ENCODE measurements at regions not wholly inside any gene's neighbourhood (a gene's known extent, or its start where the extent isn't known, plus 50 kb on each side); places are given as distances from the start of the nearest gene placed in this dataset.
A peak's percentile ranks its signal among the peaks of the same experiment; 100 is the strongest.

DNA sequence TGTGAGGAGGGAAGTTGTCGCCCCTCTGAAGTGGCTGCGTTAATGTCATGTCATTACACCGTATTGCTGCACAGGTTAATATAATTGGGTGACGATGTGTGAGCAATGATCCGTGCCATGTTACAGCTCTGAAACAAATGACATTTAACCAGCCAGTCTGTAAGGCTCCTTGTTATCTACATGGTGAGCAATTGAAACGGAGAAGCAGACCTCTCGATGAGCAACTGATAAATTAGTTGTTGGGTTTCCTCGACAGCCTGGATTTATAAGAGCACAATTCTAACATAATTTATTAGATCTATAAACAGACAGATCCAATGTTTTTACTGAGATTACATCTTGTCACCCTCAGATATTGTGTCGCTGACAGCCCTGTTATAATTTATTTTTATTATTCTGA is 49.9 kb upstream of the MAFB start:
- Histone ChIP-seq H2AFZ (ENCODE audit: low read length) (no peak overlapping the region), H3K4me3 (ENCODE audit: low read length) (no peak overlapping the region), H3K27me3 (ENCODE audit: low read length) (peaks cover 41% of the 10 kb centered on the region), H3K9me3 (ENCODE audit: low read length) (no peaks in the 10 kb centered on the region), H3K9ac (ENCODE audit: low read length) (no peak overlapping the region), H3K79me2 (ENCODE audit: low read length) (no peaks in the 10 kb centered on the region), H3K36me3 (ENCODE audit: low read depth, low read length) (no peaks in the 10 kb centered on the region), H3K4me1 (ENCODE audit: insufficient read depth, low read length) (no peaks in the 10 kb centered on the region), H4K20me1 (ENCODE audit: low read length) (no peaks in the 10 kb centered on the region), H3K9me2 (replicated peaks; ENCODE audit: low read length) (no peaks in the 10 kb centered on the region), H3F3A (ENCODE audit: low read length, unreplicated experiment) (no peaks in the 10 kb centered on the region), H3K4me2 (ENCODE audit: low read length) (no peak overlapping the region), H3K27ac (ENCODE audit: low read length) (no peak overlapping the region)
- CTCF ChIA-PET, result no interaction called here
- intact Hi-C loops (cut with micrococcal nuclease), result no loop called here
- DNase-seq (no peak), ATAC-seq (no peak)
- no peak for TF ChIP-seq EZH2 (IDR thresholded peaks at IDR 0.05; ENCODE audit: low read length, unreplicated experiment)
- no peak for TF ChIP-seq EZH2phosphoT487 (IDR thresholded peaks at IDR 0.05; ENCODE audit: borderline replicate concordance, low read length)
- TF ChIP-seq, protein P1, sequence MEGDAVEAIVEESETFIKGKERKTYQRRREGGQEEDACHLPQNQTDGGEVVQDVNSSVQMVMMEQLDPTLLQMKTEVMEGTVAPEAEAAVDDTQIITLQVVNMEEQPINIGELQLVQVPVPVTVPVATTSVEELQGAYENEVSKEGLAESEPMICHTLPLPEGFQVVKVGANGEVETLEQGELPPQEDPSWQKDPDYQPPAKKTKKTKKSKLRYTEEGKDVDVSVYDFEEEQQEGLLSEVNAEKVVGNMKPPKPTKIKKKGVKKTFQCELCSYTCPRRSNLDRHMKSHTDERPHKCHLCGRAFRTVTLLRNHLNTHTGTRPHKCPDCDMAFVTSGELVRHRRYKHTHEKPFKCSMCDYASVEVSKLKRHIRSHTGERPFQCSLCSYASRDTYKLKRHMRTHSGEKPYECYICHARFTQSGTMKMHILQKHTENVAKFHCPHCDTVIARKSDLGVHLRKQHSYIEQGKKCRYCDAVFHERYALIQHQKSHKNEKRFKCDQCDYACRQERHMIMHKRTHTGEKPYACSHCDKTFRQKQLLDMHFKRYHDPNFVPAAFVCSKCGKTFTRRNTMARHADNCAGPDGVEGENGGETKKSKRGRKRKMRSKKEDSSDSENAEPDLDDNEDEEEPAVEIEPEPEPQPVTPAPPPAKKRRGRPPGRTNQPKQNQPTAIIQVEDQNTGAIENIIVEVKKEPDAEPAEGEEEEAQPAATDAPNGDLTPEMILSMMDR (conservative IDR thresholded peaks at IDR 0.05; ENCODE audit: low read depth, low read length), result no peak
- no TSS peak for BruUV-seq (replicated peaks)
- POLR2A ChIA-PET (ENCODE audit: unreplicated experiment), result no interaction called here

DNA sequence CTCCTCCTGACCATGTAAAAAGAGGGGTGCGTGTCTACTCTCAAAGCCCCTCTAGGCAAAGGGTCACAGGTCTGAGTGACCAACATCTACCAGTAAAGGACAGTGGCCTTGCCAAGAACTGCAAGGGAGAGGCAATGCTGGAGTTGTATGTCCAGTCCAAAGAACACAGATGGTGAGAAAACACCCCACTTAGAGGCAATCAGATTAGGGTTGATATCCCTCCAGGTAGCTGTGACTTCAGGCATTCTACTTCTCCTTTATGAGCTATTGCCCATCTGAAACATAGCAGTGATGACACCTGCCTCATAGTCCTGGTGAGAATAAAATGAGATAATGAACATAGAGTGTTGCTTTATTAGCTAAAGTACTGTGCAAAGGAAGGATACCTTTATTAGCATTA is 50.8 kb upstream of the MAFB start:
- DNase-seq (no peak), ATAC-seq (no peak)
- Histone ChIP-seq H3K36me3 (ENCODE audit: low read depth, low read length) (no peaks in the 10 kb centered on the region), H2AFZ (ENCODE audit: low read length) (no peak overlapping the region), H3K4me2 (ENCODE audit: low read length) (no peak overlapping the region), H3K4me3 (ENCODE audit: low read length) (no peak overlapping the region), H4K20me1 (ENCODE audit: low read length) (no peaks in the 10 kb centered on the region), H3K27ac (ENCODE audit: low read length) (no peak overlapping the region), H3K9me2 (replicated peaks; ENCODE audit: low read length) (no peaks in the 10 kb centered on the region), H3K9ac (ENCODE audit: low read length) (no peak overlapping the region), H3F3A (ENCODE audit: low read length, unreplicated experiment) (no peaks in the 10 kb centered on the region), H3K4me1 (ENCODE audit: insufficient read depth, low read length) (no peaks in the 10 kb centered on the region), H3K27me3 (ENCODE audit: low read length) (peaks cover 50% of the 10 kb centered on the region), H3K9me3 (ENCODE audit: low read length) (no peaks in the 10 kb centered on the region), H3K79me2 (ENCODE audit: low read length) (no peaks in the 10 kb centered on the region)
- TF ChIP-seq, protein P1 (conservative IDR thresholded peaks at IDR 0.05; ENCODE audit: low read depth, low read length), result no peak
- no peak for TF ChIP-seq EZH2 (IDR thresholded peaks at IDR 0.05; ENCODE audit: low read length, unreplicated experiment)
- no peak for TF ChIP-seq EZH2phosphoT487 (IDR thresholded peaks at IDR 0.05; ENCODE audit: borderline replicate concordance, low read length)
- CTCF ChIA-PET, result no interaction called here
- no TSS peak for BruUV-seq (replicated peaks)
- POLR2A ChIA-PET (ENCODE audit: unreplicated experiment), result no interaction called here
- intact Hi-C loops (cut with micrococcal nuclease), result no loop called here

DNA sequence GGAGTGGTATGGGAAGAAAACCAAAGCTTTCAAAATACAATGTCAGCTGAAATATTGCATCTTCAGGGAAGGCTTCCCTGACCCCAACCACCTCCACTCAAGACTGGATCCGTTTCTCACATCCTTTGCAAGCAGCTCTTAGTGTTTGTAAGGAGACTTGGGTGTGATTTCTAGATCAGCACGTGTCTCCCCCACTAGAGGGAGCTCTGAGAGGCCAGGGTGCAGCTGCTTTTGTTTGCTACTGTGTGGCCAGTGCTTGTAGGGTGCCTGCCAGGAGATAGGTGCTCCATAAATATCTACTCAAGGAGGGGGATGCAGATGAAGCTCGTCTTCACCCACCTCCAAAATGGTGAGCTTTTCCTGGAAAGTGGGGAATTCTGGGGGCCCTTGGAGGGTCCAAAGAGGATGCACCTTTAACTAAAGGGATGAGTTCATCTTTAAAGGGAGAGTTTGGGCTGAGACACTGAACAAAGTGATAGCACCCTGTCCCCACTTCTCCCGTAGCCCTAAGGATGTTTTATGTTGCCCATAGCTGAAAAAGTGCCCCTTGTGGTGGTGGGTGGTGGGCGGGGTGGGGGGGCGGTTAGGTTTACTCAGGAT is 52.6 kb upstream of the MAFB start:
- intact Hi-C loops (cut with micrococcal nuclease), result no loop called here

More for the DNA sequence above, 52.6 kb upstream of the MAFB start:
- POLR2A ChIA-PET (ENCODE audit: unreplicated experiment), result interaction anchor here (0.6 kb wide), 1 partner anchor 22 kb away, joined by 3 read pairs; no protein-coding TSS in a partner anchor
- no peak overlapping the region for H3K4me3 ChIP-seq (ENCODE audit: low read length)
- no peaks in the 10 kb centered on the region for H3K4me1 ChIP-seq (ENCODE audit: insufficient read depth, low read length)
- no peaks in the 10 kb centered on the region for H3K36me3 ChIP-seq (ENCODE audit: low read depth, low read length)
- H3K9me3 ChIP-seq (ENCODE audit: low read length), result no peaks in the 10 kb centered on the region
- TF ChIP-seq, protein P1 (conservative IDR thresholded peaks at IDR 0.05; ENCODE audit: low read depth, low read length), result peak; percentile 78
- no peak for TF ChIP-seq EZH2phosphoT487 (IDR thresholded peaks at IDR 0.05; ENCODE audit: borderline replicate concordance, low read length)
- H2AFZ ChIP-seq (ENCODE audit: low read length), result no peak overlapping the region
- H3K27me3 ChIP-seq (ENCODE audit: low read length), result peaks cover 63% of the 10 kb centered on the region
- no peaks in the 10 kb centered on the region for H4K20me1 ChIP-seq (ENCODE audit: low read length)
- no peaks in the 10 kb centered on the region for H3K79me2 ChIP-seq (ENCODE audit: low read length)
- DNase-seq (peak; percentile 59), ATAC-seq (peak; percentile 53; the same call in 1 of the 2 replicates)
- H3K9me2 ChIP-seq (replicated peaks; ENCODE audit: low read length), result no peaks in the 10 kb centered on the region
- CTCF ChIA-PET, result interaction anchor here (0.6 kb wide), 1 partner anchor 888 kb away, joined by 3 read pairs; no protein-coding TSS in a partner anchor
- H3K9ac ChIP-seq (ENCODE audit: low read length), result no peak overlapping the region
- no peaks in the 10 kb centered on the region for H3F3A ChIP-seq (ENCODE audit: low read length, unreplicated experiment)
- H3K4me2 ChIP-seq (ENCODE audit: low read length), result no peak overlapping the region
- no TSS peak for BruUV-seq (replicated peaks)
- no peak overlapping the region for H3K27ac ChIP-seq (ENCODE audit: low read length)
